ENCODE measurements at regions not wholly inside any gene's neighbourhood (a gene's known extent, or its start where the extent isn't known, plus 50 kb on each side); places are given as distances from the start of the nearest gene placed in this dataset.

DNA sequence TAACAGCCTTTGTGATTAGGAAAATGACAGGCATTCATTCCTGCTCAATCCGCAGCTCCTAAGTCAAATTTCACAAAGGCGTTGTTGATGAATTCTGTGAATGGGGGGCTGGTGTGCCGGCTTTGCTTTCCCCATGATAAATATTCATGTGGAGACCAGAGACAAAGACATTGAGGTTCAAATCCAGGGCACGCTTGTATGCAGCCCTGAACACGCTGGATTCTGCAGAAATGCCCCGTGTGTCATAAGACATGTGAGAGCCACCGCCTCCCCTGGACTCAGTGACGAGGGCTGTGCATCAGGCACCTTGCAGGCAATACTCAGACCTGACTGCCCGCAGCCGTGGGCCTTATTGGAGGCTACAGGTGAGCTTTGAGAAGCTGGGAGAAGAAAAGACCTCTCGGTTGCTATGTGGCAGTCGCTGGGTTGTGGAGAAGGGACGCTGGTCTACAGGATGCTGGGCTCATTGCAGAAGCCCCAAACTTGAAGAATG lies 906.2 kb downstream of the BRD1 start:
- TF ChIP-seq, protein P1, sequence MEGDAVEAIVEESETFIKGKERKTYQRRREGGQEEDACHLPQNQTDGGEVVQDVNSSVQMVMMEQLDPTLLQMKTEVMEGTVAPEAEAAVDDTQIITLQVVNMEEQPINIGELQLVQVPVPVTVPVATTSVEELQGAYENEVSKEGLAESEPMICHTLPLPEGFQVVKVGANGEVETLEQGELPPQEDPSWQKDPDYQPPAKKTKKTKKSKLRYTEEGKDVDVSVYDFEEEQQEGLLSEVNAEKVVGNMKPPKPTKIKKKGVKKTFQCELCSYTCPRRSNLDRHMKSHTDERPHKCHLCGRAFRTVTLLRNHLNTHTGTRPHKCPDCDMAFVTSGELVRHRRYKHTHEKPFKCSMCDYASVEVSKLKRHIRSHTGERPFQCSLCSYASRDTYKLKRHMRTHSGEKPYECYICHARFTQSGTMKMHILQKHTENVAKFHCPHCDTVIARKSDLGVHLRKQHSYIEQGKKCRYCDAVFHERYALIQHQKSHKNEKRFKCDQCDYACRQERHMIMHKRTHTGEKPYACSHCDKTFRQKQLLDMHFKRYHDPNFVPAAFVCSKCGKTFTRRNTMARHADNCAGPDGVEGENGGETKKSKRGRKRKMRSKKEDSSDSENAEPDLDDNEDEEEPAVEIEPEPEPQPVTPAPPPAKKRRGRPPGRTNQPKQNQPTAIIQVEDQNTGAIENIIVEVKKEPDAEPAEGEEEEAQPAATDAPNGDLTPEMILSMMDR (IDR thresholded peaks at IDR 0.05 in 2 of 3, conservative IDR thresholded peaks at IDR 0.05 in 1 of 3; ENCODE audit: borderline replicate concordance in 1 of 3, insufficient read depth in 1 of 3, low read depth in 2 of 3, low read length in 2 of 3): no peak
- TF ChIP-seq POLR2AphosphoS5 (IDR thresholded peaks at IDR 0.05; ENCODE audit: low read depth, low read length) (no peak), POLR2A (IDR thresholded peaks at IDR 0.05; ENCODE audit: borderline replicate concordance, extremely low read depth, insufficient read depth, insufficient read length) (no peak)
